ENCODE measurements at regions not wholly inside any gene's neighbourhood (a gene's known extent, or its start where the extent isn't known, plus 50 kb on each side); places are given as distances from the start of the nearest gene placed in this dataset.
A peak's percentile ranks its signal among the peaks of the same experiment; 100 is the strongest.
"Not testable (repeated sequence)": the region's sequence is repeated elsewhere in the genome, so short reads cannot be mapped to it uniquely, and the experiment has no call there.

GRCh38 chr3:153927107-153927506 lies 194.1 kb upstream of the ARHGEF26 start:
- peak in 1 of 5 experiments; percentile 2 for DNase-seq

- no peak for DNase-seq
These were observed 192.3 kb upstream of the ARHGEF26 start for GRCh38 chr3:153928851-153929250.

GRCh38 chr3:153933481-153933880 lies 187.7 kb upstream of the ARHGEF26 start:
- not testable (repeated sequence) for DNase-seq

- no peak for DNase-seq
These were observed 177.1 kb upstream of the ARHGEF26 start for GRCh38 chr3:153944084-153944483.

GRCh38 chr3:153951276-153951675 lies 169.9 kb upstream of the ARHGEF26 start:
- DNase-seq = no peak

- DNase-seq = no peak
These were observed 169.1 kb upstream of the ARHGEF26 start for GRCh38 chr3:153952091-153952490.

- no peak for DNase-seq
These were observed 164.6 kb upstream of the ARHGEF26 start for GRCh38 chr3:153956613-153957012.

- DNase-seq = no peak
These were observed 163.8 kb upstream of the ARHGEF26 start for GRCh38 chr3:153957421-153957820.

- no peak for DNase-seq
These were observed 162.3 kb upstream of the ARHGEF26 start for GRCh38 chr3:153958635-153959595.

GRCh38 chr3:153960458-153961074 lies 160.6 kb upstream of the ARHGEF26 start:
- DNase-seq = no peak

GRCh38 chr3:153961494-153961893 lies 159.7 kb upstream of the ARHGEF26 start:
- no peak for DNase-seq

GRCh38 chr3:153963012-153963411 lies 158.2 kb upstream of the ARHGEF26 start:
- no peak for DNase-seq

GRCh38 chr3:153967260-153967659 lies 153.9 kb upstream of the ARHGEF26 start:
- no peak for DNase-seq

- no peak for DNase-seq
These were observed 151.1 kb upstream of the ARHGEF26 start for GRCh38 chr3:153970047-153970446.

- no peak for DNase-seq
These were observed 150.3 kb upstream of the ARHGEF26 start for GRCh38 chr3:153970741-153971347.

GRCh38 chr3:153972862-153973261 lies 148.3 kb upstream of the ARHGEF26 start:
- no peak for DNase-seq

GRCh38 chr3:153973722-153974265 lies 147.4 kb upstream of the ARHGEF26 start:
- DNase-seq = no peak

- DNase-seq = peak in 1 of 5 experiments; percentile 15
These were observed 146.6 kb upstream of the ARHGEF26 start for GRCh38 chr3:153974614-153975013.

- no peak for DNase-seq
These were observed 144.2 kb upstream of the ARHGEF26 start for GRCh38 chr3:153976891-153977554.

- no peak for DNase-seq
These were observed 143.2 kb upstream of the ARHGEF26 start for GRCh38 chr3:153978006-153978405.

- DNase-seq = no peak
These were observed 141.6 kb upstream of the ARHGEF26 start for GRCh38 chr3:153979418-153980251.

GRCh38 chr3:153980252-153980590 lies 141.0 kb upstream of the ARHGEF26 start:
- no peak for DNase-seq

Data from T-helper 2 cell (primary cell).